Tibial artery (tissue), 4 donors: ENCODE measurements at regions not wholly inside any gene's neighbourhood (a gene's known extent, or its start where the extent isn't known, plus 50 kb on each side); places are given as distances from the start of the nearest gene placed in this dataset.

Experiments used
- DNase-seq, 2 donors: peaks; one replicate each; pipeline ENCODE4 v3.0.0-alpha.2; 2019
- H3K27ac ChIP-seq, 2 donors: fragments of 200-600 bp; sonication (generic) in 1 of 2; 1 replicate in 1 of 2; 2 replicates in 1 of 2; pipeline ENCODE4 v1.5.1; 2018 to 2019; ENCODE audit warnings: mild to moderate bottlenecking in 1 of 2
- H3K27me3 ChIP-seq, 2 donors: fragments of 200-600 bp; sonication (generic) in 1 of 2; one replicate each; pipeline versions ENCODE4 v1.5.1 to v1.6.0; 2016 to 2019
- H3K36me3 ChIP-seq, 3 donors: fragments of 200-600 bp; sonication (generic) in 2 of 3; one replicate each; pipeline ENCODE4 v1.5.1; 2016 to 2019; ENCODE audit warnings: mild to moderate bottlenecking in 2 of 3
- H3K4me1 ChIP-seq, 4 donors: fragments of 200-600 bp; sonication (generic) in 2 of 4; 1 replicate in 3 of 4; 2 replicates in 1 of 4; pipeline ENCODE4 v1.5.1; 2016 to 2019
- H3K4me3 ChIP-seq, 2 donors: fragments of 200-600 bp; sonication (generic) in 1 of 2; 1 replicate in 1 of 2; 2 replicates in 1 of 2; pipeline ENCODE4 v1.5.1; 2018 to 2019; ENCODE audit warnings: mild to moderate bottlenecking in 2 of 2
- H3K9me3 ChIP-seq, 3 donors: fragments of 200-600 bp; sonication (generic) in 1 of 3; one replicate each; pipeline ENCODE4 v1.5.1; 2016 to 2019
- CTCF ChIP-seq, 2 experiments: fragments of 200-600 bp in 1 of 2; fragments of 450-650 bp in 1 of 2; IDR thresholded peaks; one replicate each; pipeline ENCODE4 v1.5.1; 2017 to 2019; ENCODE audit warnings: antibody characterized with exemption in 2 of 2, mild to moderate bottlenecking in 1 of 2, moderate library complexity in 1 of 2
- intact Hi-C: fragments of 100-400 bp; cut with DNase I; formaldehyde crosslinking; loops from one replicate; pipeline ENCODE4 v1.15.0; 2023; ENCODE audit warnings: low total_unique reads

GRCh38 chr1:213618094-213618493, 369.7 kb upstream of the PROX1 start:
- intact Hi-C loops: no loop called here
- Histone ChIP-seq H3K9me3 (no peaks in the 10 kb centered on the region), H3K4me3 (no peak overlapping the region), H3K27ac (no peak overlapping the region), H3K4me1 (no peaks in the 10 kb centered on the region), H3K27me3 (peaks cover 0 to 2% of the 10 kb centered on the region in 2 donors), H3K36me3 (no peaks in the 10 kb centered on the region)
- TF ChIP-seq CTCF (IDR thresholded peaks at IDR 0.05): no peak
- DNase-seq: no peak

- TF ChIP-seq CTCF (IDR thresholded peaks at IDR 0.05): no peak
- DNase-seq: no peak
- intact Hi-C loops: no loop called here
These were observed 368.7 kb upstream of the PROX1 start for GRCh38 chr1:213619026-213619425.

GRCh38 chr1:213621077-213621476, 366.7 kb upstream of the PROX1 start:
- Histone ChIP-seq H3K36me3 (no peaks in the 10 kb centered on the region), H3K27me3 (no peaks in the 10 kb centered on the region), H3K27ac (no peak overlapping the region), H3K9me3 (no peaks in the 10 kb centered on the region), H3K4me3 (no peak overlapping the region), H3K4me1 (no peaks in the 10 kb centered on the region)
- no peak for DNase-seq
- TF ChIP-seq CTCF (IDR thresholded peaks at IDR 0.05): no peak
- intact Hi-C loops: no loop called here

More at GRCh38 chr1:213619026-213619425, 368.7 kb upstream of the PROX1 start:
- Histone ChIP-seq H3K9me3 (no peaks in the 10 kb centered on the region), H3K36me3 (no peaks in the 10 kb centered on the region), H3K27me3 (no peaks in the 10 kb centered on the region), H3K4me3 (no peak overlapping the region), H3K4me1 (no peaks in the 10 kb centered on the region), H3K27ac (no peak overlapping the region)

- Histone ChIP-seq H3K27ac (no peak overlapping the region), H3K4me1 (no peaks in the 10 kb centered on the region), H3K27me3 (no peaks in the 10 kb centered on the region), H3K36me3 (no peaks in the 10 kb centered on the region), H3K4me3 (no peak overlapping the region), H3K9me3 (no peaks in the 10 kb centered on the region)
- no peak for TF ChIP-seq CTCF (IDR thresholded peaks at IDR 0.05)
- intact Hi-C loops: no loop called here
- no peak for DNase-seq
These were observed 365.3 kb upstream of the PROX1 start for GRCh38 chr1:213622365-213623063.

GRCh38 chr1:213623064-213623581, 364.6 kb upstream of the PROX1 start:
- intact Hi-C loops: no loop called here
- no peaks in the 10 kb centered on the region for H3K36me3 ChIP-seq
- no peak for TF ChIP-seq CTCF (IDR thresholded peaks at IDR 0.05)
- no peaks in the 10 kb centered on the region for H3K27me3 ChIP-seq
- no peak overlapping the region for H3K27ac ChIP-seq
- H3K4me1 ChIP-seq: no peaks in the 10 kb centered on the region
- H3K4me3 ChIP-seq: no peak overlapping the region
- DNase-seq: no peak
- H3K9me3 ChIP-seq: no peaks in the 10 kb centered on the region
